HCT116 (cell line): ENCODE measurements at regions not wholly inside any gene's neighbourhood (a gene's known extent, or its start where the extent isn't known, plus 50 kb on each side); places are given as distances from the start of the nearest gene placed in this dataset.

Experiments used
- CEBPB ChIP-seq: IDR thresholded peaks from 2 replicates; pipeline ENCODE4 v1.6.1; 2012; ENCODE audit warnings: low read depth
- TF ChIP-seq, protein P1 (sequence below), 3 experiments: fragments of 200-600 bp in 1 of 3; sonication (generic) in 1 of 3; IDR thresholded peaks in 2 of 3; conservative IDR thresholded peaks in 1 of 3; 2 replicates each; pipeline ENCODE4 v1.5.1; 2012 to 2017; ENCODE audit warnings: low read depth in 2 of 3, low read length in 2 of 3, antibody characterized with exemption in 1 of 3, borderline replicate concordance in 1 of 3, control low read depth in 1 of 3, mild to moderate bottlenecking in 1 of 3, mixed read lengths in 1 of 3, mixed run types in 1 of 3, moderate library complexity in 1 of 3; ENCODE audit not compliant: insufficient read depth in 1 of 3

DNA sequence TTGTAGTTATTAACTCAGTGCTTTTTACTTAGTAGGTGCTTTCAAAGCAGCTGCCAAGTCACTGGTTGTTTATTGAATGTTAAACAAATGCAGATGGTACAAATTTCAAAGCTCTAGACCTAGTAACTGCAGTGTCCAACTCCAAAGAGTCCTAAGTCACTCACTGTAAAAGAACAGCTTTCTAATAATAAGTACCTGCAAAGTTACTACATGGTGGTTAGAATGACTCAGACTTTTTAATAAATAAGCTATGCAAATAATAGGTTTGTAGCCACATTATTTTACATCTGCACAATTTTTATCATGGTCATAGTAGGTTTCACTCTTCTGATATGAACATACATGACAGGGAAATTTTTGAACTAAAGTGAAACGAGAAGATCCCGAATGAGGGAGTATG is 1620.4 kb upstream of the CELF4 start:
- no peak for TF ChIP-seq CEBPB
- TF ChIP-seq, protein P1, sequence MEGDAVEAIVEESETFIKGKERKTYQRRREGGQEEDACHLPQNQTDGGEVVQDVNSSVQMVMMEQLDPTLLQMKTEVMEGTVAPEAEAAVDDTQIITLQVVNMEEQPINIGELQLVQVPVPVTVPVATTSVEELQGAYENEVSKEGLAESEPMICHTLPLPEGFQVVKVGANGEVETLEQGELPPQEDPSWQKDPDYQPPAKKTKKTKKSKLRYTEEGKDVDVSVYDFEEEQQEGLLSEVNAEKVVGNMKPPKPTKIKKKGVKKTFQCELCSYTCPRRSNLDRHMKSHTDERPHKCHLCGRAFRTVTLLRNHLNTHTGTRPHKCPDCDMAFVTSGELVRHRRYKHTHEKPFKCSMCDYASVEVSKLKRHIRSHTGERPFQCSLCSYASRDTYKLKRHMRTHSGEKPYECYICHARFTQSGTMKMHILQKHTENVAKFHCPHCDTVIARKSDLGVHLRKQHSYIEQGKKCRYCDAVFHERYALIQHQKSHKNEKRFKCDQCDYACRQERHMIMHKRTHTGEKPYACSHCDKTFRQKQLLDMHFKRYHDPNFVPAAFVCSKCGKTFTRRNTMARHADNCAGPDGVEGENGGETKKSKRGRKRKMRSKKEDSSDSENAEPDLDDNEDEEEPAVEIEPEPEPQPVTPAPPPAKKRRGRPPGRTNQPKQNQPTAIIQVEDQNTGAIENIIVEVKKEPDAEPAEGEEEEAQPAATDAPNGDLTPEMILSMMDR (IDR thresholded peaks at IDR 0.05 in 2 of 3, conservative IDR thresholded peaks at IDR 0.05 in 1 of 3; ENCODE audit: borderline replicate concordance in 1 of 3, insufficient read depth in 1 of 3, low read depth in 2 of 3, low read length in 2 of 3): no peak
